ENCODE measurements at regions not wholly inside any gene's neighbourhood (a gene's known extent, or its start where the extent isn't known, plus 50 kb on each side); places are given as distances from the start of the nearest gene placed in this dataset.

- TF ChIP-seq POLR2A (IDR thresholded peaks at IDR 0.05; ENCODE audit: low read length) (no peak), GATA1 (IDR thresholded peaks at IDR 0.05; ENCODE audit: low read depth, low read length) (no peak)
These were observed 363.9 kb upstream of the SUCLG2 start for GRCh38 chr3:68018275-68018674.

Data from erythroblast (primary cell).